ENCODE measurements at regions not wholly inside any gene's neighbourhood (a gene's known extent, or its start where the extent isn't known, plus 50 kb on each side); places are given as distances from the start of the nearest gene placed in this dataset.

DNA sequence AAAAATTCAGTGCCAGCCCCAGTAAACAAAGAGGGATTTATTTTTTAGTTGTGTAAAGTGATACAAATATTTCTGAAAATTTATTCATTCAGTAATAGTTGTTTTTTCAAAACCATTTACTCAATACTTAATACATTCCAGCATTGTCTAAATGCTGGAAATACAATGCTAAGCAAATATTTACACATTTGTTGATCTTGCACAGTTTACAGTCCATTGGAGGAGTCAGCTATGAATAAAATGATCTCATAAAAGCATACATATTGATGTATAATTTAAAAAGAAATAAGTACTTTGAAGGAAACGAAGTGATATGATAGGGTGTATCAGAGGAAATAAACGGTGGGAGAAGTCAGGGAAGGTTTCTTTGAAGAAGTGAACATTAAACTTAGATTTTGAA lies 1942.1 kb upstream of the ADGRL3 start:
- H3K27me3 ChIP-seq (ENCODE audit: low read length): no peaks in the 10 kb centered on the region
- H3K9me2 ChIP-seq (replicated peaks; ENCODE audit: insufficient read depth, low read length): no peaks in the 10 kb centered on the region
- H3K4me3 ChIP-seq (ENCODE audit: low read length): no peak overlapping the region
- H3K36me3 ChIP-seq (ENCODE audit: insufficient read depth, low read length): no peaks in the 10 kb centered on the region
- H3K9ac ChIP-seq (ENCODE audit: low read length): no peak overlapping the region
- H3K27ac ChIP-seq (ENCODE audit: low read length): no peak overlapping the region
- H3K4me1 ChIP-seq (ENCODE audit: low read length): no peaks in the 10 kb centered on the region
- H3K9me3 ChIP-seq (ENCODE audit: low read length): peaks cover 48% of the 10 kb centered on the region
- DNase-seq: no peak
- no peak overlapping the region for H3K4me2 ChIP-seq (ENCODE audit: low read depth, low read length, poor library complexity, severe bottlenecking)
- H2AFZ ChIP-seq (ENCODE audit: low read length): no peak overlapping the region
- no peaks in the 10 kb centered on the region for H4K20me1 ChIP-seq (ENCODE audit: insufficient read depth, low read depth, low read length)
- no peaks in the 10 kb centered on the region for H3K79me2 ChIP-seq (ENCODE audit: low read length)

DNA sequence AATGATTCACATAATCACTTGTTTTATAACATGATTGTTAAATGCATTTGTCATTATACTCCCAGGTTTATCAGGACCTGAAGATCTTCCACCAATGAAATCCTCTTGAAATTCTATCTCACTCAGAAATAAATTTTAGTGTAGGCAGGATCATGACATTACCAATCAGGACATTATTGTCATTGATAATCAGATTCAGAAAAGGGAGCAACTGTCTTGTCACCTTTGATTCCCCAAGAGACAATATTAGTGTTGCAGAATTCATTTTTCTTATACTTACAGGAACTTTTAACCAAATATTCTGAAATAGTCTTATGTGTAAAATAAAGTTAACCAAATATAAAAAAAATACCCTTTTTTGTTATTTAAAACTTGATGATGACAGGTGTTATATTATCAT lies 1892.5 kb upstream of the ADGRL3 start:
- H2AFZ ChIP-seq (ENCODE audit: low read length): no peak overlapping the region
- no peak overlapping the region for H3K4me2 ChIP-seq (ENCODE audit: low read depth, low read length, poor library complexity, severe bottlenecking)
- no peak overlapping the region for H3K27ac ChIP-seq (ENCODE audit: low read length)
- H4K20me1 ChIP-seq (ENCODE audit: insufficient read depth, low read depth, low read length): no peaks in the 10 kb centered on the region
- H3K36me3 ChIP-seq (ENCODE audit: insufficient read depth, low read length): no peaks in the 10 kb centered on the region
- H3K79me2 ChIP-seq (ENCODE audit: low read length): no peaks in the 10 kb centered on the region
- H3K9me3 ChIP-seq (ENCODE audit: low read length): peaks cover 21% of the 10 kb centered on the region
- no peak for DNase-seq
- no peaks in the 10 kb centered on the region for H3K9me2 ChIP-seq (replicated peaks; ENCODE audit: insufficient read depth, low read length)
- no peak overlapping the region for H3K4me3 ChIP-seq (ENCODE audit: low read length)
- no peaks in the 10 kb centered on the region for H3K27me3 ChIP-seq (ENCODE audit: low read length)
- no peak overlapping the region for H3K9ac ChIP-seq (ENCODE audit: low read length)
- no peaks in the 10 kb centered on the region for H3K4me1 ChIP-seq (ENCODE audit: low read length)

DNA sequence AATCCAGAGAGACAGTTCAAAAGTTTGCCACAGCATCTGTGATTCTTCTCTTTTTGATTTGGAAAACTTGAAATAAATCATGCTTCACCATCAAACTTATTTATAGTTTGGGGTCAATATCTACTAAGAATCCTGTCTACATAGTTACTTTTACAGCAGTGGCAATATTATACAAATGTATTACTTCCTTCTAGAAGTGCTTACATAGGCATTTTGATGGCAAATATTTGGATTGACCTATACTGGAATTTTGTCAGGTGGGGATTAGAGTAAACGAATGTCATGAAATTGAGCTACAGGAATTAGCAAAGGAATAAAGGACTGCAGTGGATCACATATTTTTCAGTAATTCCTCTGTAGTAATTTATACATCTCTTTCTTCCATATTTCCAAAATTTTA lies 1885.5 kb upstream of the ADGRL3 start:
- H2AFZ ChIP-seq (ENCODE audit: low read length): no peak overlapping the region
- no peak overlapping the region for H3K4me2 ChIP-seq (ENCODE audit: low read depth, low read length, poor library complexity, severe bottlenecking)
- no peaks in the 10 kb centered on the region for H3K4me1 ChIP-seq (ENCODE audit: low read length)
- H3K9me3 ChIP-seq (ENCODE audit: low read length): peaks cover 33% of the 10 kb centered on the region
- no peaks in the 10 kb centered on the region for H3K9me2 ChIP-seq (replicated peaks; ENCODE audit: insufficient read depth, low read length)
- H4K20me1 ChIP-seq (ENCODE audit: insufficient read depth, low read depth, low read length): no peaks in the 10 kb centered on the region
- no peaks in the 10 kb centered on the region for H3K36me3 ChIP-seq (ENCODE audit: insufficient read depth, low read length)
- H3K9ac ChIP-seq (ENCODE audit: low read length): no peak overlapping the region
- H3K27me3 ChIP-seq (ENCODE audit: low read length): no peaks in the 10 kb centered on the region
- DNase-seq: no peak
- H3K4me3 ChIP-seq (ENCODE audit: low read length): no peak overlapping the region
- H3K27ac ChIP-seq (ENCODE audit: low read length): no peak overlapping the region
- H3K79me2 ChIP-seq (ENCODE audit: low read length): no peaks in the 10 kb centered on the region

DNA sequence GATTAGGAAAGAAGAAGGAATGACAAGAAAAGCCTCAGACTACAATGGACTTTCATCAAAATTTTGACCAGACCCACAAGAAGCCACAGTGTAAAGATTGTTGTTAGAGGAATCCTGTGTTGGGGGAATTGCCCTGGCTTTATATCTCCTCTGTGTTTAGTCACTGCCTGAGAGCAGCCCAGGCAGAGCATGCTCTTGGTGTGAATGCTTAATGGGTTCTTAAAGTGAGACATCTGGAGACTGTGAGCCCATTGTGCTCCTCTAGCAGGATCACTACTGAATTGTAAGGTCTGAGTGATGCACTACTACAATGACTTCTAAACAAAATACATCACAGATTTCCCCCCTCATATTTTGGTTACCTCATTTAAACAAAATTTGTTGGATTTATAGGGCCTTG lies 1860.5 kb upstream of the ADGRL3 start:
- Histone ChIP-seq H3K27ac (ENCODE audit: low read length) (no peak overlapping the region), H3K4me1 (ENCODE audit: low read length) (no peaks in the 10 kb centered on the region), H3K9me3 (ENCODE audit: low read length) (peaks cover 35% of the 10 kb centered on the region), H3K4me3 (ENCODE audit: low read length) (no peak overlapping the region), H3K79me2 (ENCODE audit: low read length) (no peaks in the 10 kb centered on the region), H3K27me3 (ENCODE audit: low read length) (no peaks in the 10 kb centered on the region), H3K36me3 (ENCODE audit: insufficient read depth, low read length) (no peaks in the 10 kb centered on the region), H2AFZ (ENCODE audit: low read length) (no peak overlapping the region), H3K9ac (ENCODE audit: low read length) (no peak overlapping the region), H3K4me2 (ENCODE audit: low read depth, low read length, poor library complexity, severe bottlenecking) (no peak overlapping the region), H3K9me2 (replicated peaks; ENCODE audit: insufficient read depth, low read length) (no peaks in the 10 kb centered on the region), H4K20me1 (ENCODE audit: insufficient read depth, low read depth, low read length) (no peaks in the 10 kb centered on the region)
- no peak for DNase-seq

GRCh38 chr4:59341506-59341905 lies 1858.6 kb upstream of the ADGRL3 start:
- peaks cover 42% of the 10 kb centered on the region for H3K9me3 ChIP-seq (ENCODE audit: low read length)
- H3K4me3 ChIP-seq (ENCODE audit: low read length): no peak overlapping the region
- no peaks in the 10 kb centered on the region for H4K20me1 ChIP-seq (ENCODE audit: insufficient read depth, low read depth, low read length)
- no peaks in the 10 kb centered on the region for H3K9me2 ChIP-seq (replicated peaks; ENCODE audit: insufficient read depth, low read length)
- DNase-seq: no peak
- H3K9ac ChIP-seq (ENCODE audit: low read length): no peak overlapping the region
- no peaks in the 10 kb centered on the region for H3K79me2 ChIP-seq (ENCODE audit: low read length)
- no peaks in the 10 kb centered on the region for H3K4me1 ChIP-seq (ENCODE audit: low read length)
- H2AFZ ChIP-seq (ENCODE audit: low read length): no peak overlapping the region
- no peak overlapping the region for H3K27ac ChIP-seq (ENCODE audit: low read length)
- no peaks in the 10 kb centered on the region for H3K27me3 ChIP-seq (ENCODE audit: low read length)
- no peak overlapping the region for H3K4me2 ChIP-seq (ENCODE audit: low read depth, low read length, poor library complexity, severe bottlenecking)
- no peaks in the 10 kb centered on the region for H3K36me3 ChIP-seq (ENCODE audit: insufficient read depth, low read length)

- Histone ChIP-seq H3K9me2 (replicated peaks; ENCODE audit: insufficient read depth, low read length) (no peaks in the 10 kb centered on the region), H3K4me2 (ENCODE audit: low read depth, low read length, poor library complexity, severe bottlenecking) (no peak overlapping the region), H2AFZ (ENCODE audit: low read length) (no peak overlapping the region), H3K4me1 (ENCODE audit: low read length) (no peaks in the 10 kb centered on the region), H3K36me3 (ENCODE audit: insufficient read depth, low read length) (no peaks in the 10 kb centered on the region), H4K20me1 (ENCODE audit: insufficient read depth, low read depth, low read length) (no peaks in the 10 kb centered on the region), H3K27ac (ENCODE audit: low read length) (no peak overlapping the region), H3K27me3 (ENCODE audit: low read length) (no peaks in the 10 kb centered on the region), H3K79me2 (ENCODE audit: low read length) (no peaks in the 10 kb centered on the region), H3K9ac (ENCODE audit: low read length) (no peak overlapping the region), H3K9me3 (ENCODE audit: low read length) (peaks cover 35% of the 10 kb centered on the region), H3K4me3 (ENCODE audit: low read length) (no peak overlapping the region)
- no peak for DNase-seq
Observed at GRCh38 chr4:59348949-59349348, 1851.2 kb upstream of the ADGRL3 start.

DNA sequence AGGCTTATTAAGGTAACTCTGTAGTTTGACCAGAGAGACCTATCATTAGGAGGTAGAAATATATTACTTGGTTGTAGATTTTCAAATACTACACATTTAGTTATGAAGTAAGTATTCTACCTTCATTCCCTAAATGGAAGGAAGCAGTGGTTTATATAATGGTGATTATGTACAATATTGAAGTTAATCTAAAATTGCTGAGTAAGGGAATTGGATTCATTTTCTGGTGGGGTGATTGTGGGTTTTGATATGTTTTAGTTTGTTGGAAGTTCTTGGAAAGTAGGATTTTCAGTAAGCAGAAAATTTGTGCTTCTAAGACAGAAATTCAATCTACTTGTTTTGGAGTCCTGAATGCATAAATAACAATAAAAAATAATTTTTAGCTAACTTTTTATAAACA lies 1830.9 kb upstream of the ADGRL3 start:
- peaks cover 27% of the 10 kb centered on the region for H3K9me3 ChIP-seq (ENCODE audit: low read length)
- H2AFZ ChIP-seq (ENCODE audit: low read length): no peak overlapping the region
- no peaks in the 10 kb centered on the region for H3K27me3 ChIP-seq (ENCODE audit: low read length)
- H3K79me2 ChIP-seq (ENCODE audit: low read length): no peaks in the 10 kb centered on the region
- H4K20me1 ChIP-seq (ENCODE audit: insufficient read depth, low read depth, low read length): no peaks in the 10 kb centered on the region
- H3K4me2 ChIP-seq (ENCODE audit: low read depth, low read length, poor library complexity, severe bottlenecking): no peak overlapping the region
- H3K4me1 ChIP-seq (ENCODE audit: low read length): no peaks in the 10 kb centered on the region
- H3K9me2 ChIP-seq (replicated peaks; ENCODE audit: insufficient read depth, low read length): no peaks in the 10 kb centered on the region
- H3K36me3 ChIP-seq (ENCODE audit: insufficient read depth, low read length): no peaks in the 10 kb centered on the region
- no peak overlapping the region for H3K4me3 ChIP-seq (ENCODE audit: low read length)
- DNase-seq: no peak
- H3K27ac ChIP-seq (ENCODE audit: low read length): no peak overlapping the region
- no peak overlapping the region for H3K9ac ChIP-seq (ENCODE audit: low read length)

DNA sequence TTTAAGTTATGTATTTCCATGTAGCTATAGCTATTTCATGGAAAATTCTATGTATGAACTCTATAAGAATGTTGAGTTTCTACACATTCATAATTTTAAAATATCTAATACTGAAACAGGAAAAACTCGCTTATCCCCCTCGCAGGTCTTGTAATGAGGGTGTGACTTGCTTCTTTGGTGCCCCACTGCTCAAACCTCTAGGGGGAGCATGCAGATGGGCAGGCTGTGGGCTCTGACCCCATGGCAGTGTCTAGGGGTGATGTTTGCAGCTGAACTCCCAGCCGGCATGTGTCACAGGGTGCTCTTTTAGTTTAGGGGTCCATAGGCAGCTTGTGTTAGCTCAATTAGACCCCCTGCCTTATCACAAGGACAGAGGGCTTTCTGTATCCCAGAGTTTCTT lies 1825.7 kb upstream of the ADGRL3 start:
- no peaks in the 10 kb centered on the region for H3K36me3 ChIP-seq (ENCODE audit: insufficient read depth, low read length)
- H3K4me2 ChIP-seq (ENCODE audit: low read depth, low read length, poor library complexity, severe bottlenecking): no peak overlapping the region
- no peaks in the 10 kb centered on the region for H3K9me2 ChIP-seq (replicated peaks; ENCODE audit: insufficient read depth, low read length)
- DNase-seq: no peak
- H3K9ac ChIP-seq (ENCODE audit: low read length): no peak overlapping the region
- H3K9me3 ChIP-seq (ENCODE audit: low read length): peaks cover 23% of the 10 kb centered on the region
- H3K27me3 ChIP-seq (ENCODE audit: low read length): no peaks in the 10 kb centered on the region
- H3K4me1 ChIP-seq (ENCODE audit: low read length): no peaks in the 10 kb centered on the region
- H3K27ac ChIP-seq (ENCODE audit: low read length): no peak overlapping the region
- H3K4me3 ChIP-seq (ENCODE audit: low read length): no peak overlapping the region
- no peak overlapping the region for H2AFZ ChIP-seq (ENCODE audit: low read length)
- no peaks in the 10 kb centered on the region for H4K20me1 ChIP-seq (ENCODE audit: insufficient read depth, low read depth, low read length)
- H3K79me2 ChIP-seq (ENCODE audit: low read length): no peaks in the 10 kb centered on the region

DNA sequence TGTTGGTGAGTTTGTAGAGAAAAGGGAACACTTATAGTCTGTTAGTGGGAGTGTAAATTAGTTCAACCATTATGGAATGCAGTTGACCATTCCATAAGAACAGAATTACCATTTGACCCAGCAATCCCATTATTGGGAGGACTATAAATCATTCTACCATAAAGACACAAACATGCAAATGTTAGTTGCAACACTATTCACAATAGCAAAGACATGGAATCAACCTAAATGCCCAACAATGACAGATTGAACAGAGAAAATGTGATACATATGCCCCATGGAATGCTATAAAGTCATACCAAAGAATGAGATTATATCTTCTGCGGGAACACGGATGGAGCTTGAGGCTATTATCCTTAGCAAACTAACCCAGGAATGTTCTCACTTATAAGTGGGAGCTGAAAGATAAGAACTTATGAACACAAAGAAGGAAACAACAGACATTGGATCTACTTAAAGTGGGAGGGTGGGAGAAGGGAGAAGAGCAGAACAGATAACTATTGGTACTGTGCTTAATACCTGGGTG lies 1819.2 kb upstream of the ADGRL3 start:
- Histone ChIP-seq H3K4me2 (ENCODE audit: low read depth, low read length, poor library complexity, severe bottlenecking) (no peak overlapping the region), H3K79me2 (ENCODE audit: low read length) (no peaks in the 10 kb centered on the region), H4K20me1 (ENCODE audit: insufficient read depth, low read depth, low read length) (no peaks in the 10 kb centered on the region), H2AFZ (ENCODE audit: low read length) (no peak overlapping the region), H3K27ac (ENCODE audit: low read length) (no peak overlapping the region), H3K9me3 (ENCODE audit: low read length) (peaks cover 12% of the 10 kb centered on the region), H3K4me1 (ENCODE audit: low read length) (no peaks in the 10 kb centered on the region), H3K4me3 (ENCODE audit: low read length) (no peak overlapping the region), H3K27me3 (ENCODE audit: low read length) (no peaks in the 10 kb centered on the region), H3K36me3 (ENCODE audit: insufficient read depth, low read length) (no peaks in the 10 kb centered on the region), H3K9ac (ENCODE audit: low read length) (no peak overlapping the region), H3K9me2 (replicated peaks; ENCODE audit: insufficient read depth, low read length) (no peaks in the 10 kb centered on the region)
- DNase-seq: no peak

Measured in Karpas-422 (cell line).